Activated CD4-positive, alpha-beta T cell treated with anti-CD3 and anti-CD28 coated beads, Interleukin-2, amount 50 U/mL, for 48 hours (primary cell): ENCODE measurements at regions not wholly inside any gene's neighbourhood (a gene's known extent, or its start where the extent isn't known, plus 50 kb on each side); places are given as distances from the start of the nearest gene placed in this dataset.

Experiments
- DNase-seq, 2 experiments: peaks; one replicate each; pipeline ENCODE4 v3.0.0-alpha.2; 2020

DNA sequence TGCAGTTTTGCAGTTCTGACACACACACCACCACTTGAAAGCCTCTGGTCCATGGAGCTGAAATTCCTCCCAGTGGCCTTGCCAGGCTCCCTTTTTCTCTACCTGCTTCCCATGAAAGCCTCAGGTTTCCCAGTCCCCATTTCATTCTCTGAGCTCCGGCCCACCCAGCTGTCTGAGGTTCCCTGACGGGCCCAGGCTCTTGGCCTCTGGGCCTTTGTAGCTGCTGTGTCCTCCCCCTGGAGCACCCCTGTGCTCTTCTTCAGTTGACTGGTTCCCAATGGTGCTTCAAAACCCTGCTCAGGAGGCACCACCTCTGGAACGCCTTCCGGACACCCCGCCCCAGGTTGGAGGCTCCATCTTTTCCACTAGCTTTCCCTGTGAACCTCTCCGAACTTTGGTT lies 155.9 kb upstream of the SHB start:
- DNase-seq = no peak

- no peak for DNase-seq
Observed at GRCh38 chr9:38216572-38216971, 147.5 kb upstream of the SHB start.

DNA sequence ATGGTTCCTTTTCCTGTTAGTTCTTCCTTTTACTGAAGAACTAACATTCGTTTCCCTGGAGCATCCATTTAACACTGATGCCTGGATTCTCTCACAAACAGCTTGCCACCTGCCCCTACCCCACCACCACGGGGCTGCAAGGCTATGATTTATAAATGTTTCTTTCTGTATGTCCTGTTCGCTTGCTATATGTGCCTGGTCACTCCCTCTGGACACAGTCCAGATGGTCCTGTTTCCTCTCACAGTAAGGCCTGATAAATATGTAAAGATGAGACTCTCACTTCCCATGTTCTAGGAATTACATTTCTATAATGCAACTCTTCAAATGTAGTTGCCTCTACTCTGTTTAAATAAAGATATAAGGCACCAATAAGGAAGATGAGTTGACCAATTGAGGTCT lies 146.4 kb upstream of the SHB start:
- DNase-seq = no peak

DNA sequence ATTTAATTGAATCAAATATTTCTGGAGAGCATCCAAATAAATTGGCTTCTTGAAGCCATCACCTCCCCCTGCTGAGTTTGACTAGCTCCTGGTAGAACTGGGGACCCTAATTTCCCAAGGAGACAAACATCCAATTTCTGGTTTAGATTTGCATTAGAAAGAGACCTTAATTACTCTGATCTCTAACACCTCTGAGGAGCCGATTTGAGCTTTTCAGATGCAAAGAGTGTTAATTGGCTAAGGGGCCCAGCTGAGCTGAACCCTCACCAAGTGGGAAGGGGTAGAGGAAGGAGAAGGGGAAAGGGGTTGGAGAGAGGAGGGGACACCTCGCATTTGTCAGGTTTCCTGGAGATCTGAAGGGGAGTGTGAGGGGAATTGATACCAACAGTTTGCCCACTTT lies 145.4 kb upstream of the SHB start:
- DNase-seq = no peak

DNA sequence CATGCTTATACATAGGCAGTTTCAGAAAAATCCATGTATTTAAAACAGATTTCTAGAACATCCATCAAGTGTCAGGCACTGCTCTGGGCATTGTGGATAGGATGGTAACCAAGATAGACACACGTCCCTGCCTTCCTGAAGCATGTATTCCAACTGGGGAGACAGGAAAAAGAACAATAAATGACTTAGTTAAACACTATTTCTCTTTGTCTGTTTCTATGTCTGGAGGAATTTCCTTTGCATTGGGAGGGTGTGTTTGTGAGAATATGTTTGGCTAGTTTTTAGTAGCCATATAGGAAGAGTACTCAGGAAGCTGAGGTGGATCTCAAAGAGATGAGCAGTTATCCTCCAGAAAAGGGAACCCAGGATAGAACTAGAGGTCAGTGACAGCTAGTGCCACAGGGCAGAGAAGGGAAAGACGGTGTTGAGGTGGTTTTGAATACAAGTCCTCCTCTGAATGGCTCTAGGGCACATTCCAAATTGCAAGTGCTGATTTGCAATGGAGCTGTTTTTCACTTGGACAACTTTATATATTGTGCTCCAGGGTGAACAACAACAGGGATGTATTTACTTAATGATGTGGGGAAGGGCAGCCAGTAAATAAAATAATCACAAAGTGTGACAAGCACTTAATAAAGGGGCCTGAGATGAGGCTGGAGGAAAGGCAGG lies 144.7 kb upstream of the SHB start:
- no peak for DNase-seq

- no peak for DNase-seq
Observed at GRCh38 chr9:38212016-38212415, 143.0 kb upstream of the SHB start.

- no peak for DNase-seq
Observed at GRCh38 chr9:38211002-38211401, 142.0 kb upstream of the SHB start.

- DNase-seq = no peak
Observed at GRCh38 chr9:38208206-38208901, 139.3 kb upstream of the SHB start.

DNA sequence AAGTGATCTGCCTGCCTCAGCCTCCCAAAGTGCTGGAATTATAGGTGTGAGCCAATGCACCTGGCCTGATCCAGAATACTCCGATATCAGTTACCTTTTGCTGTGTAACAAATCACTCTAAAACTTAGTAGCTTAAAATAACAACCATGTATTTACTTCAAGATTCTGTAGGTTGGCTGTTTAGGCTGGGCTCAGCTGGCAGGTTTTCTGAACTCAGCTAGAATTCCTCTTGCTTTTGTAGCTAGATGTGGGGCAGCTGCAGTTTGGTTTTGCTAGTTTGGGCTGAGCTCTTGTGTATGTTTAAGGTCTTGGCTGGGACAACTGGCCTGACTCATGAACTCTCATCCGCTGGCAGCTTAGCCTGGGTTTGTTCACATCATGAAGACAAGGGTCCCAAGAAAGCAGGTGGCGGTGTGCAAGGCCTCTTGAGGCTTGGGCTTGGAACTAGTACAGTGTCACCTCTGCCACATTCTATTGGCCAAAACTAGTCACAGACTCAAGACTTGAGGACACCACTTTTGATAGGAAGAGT lies 138.3 kb upstream of the SHB start:
- no peak for DNase-seq

- DNase-seq = no peak
Observed at GRCh38 chr9:38205279-38205678, 136.3 kb upstream of the SHB start.

- DNase-seq = no peak
Observed at GRCh38 chr9:38202336-38202938, 133.4 kb upstream of the SHB start.

- DNase-seq = no peak
Observed at GRCh38 chr9:38201844-38202243, 132.8 kb upstream of the SHB start.

DNA sequence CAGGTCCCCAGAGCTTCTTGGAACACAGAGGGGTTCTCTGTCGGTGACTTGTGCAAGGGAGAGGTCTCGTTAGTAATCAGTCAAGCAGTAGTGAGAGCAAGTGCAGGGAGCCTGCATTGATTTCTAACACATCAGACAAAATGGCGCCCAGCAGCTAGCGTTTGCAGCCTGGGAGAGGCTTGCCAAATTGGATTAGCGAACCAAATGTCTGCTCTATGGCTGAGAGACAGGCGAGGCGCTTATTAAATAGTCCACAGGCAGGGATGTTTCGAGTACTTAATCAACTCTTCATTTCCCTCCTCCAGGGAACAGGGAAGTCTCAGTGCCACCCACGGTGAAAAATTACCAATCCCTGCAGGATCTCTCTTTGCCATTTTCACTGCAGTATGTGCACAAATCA lies 131.4 kb upstream of the SHB start:
- no peak for DNase-seq

DNA sequence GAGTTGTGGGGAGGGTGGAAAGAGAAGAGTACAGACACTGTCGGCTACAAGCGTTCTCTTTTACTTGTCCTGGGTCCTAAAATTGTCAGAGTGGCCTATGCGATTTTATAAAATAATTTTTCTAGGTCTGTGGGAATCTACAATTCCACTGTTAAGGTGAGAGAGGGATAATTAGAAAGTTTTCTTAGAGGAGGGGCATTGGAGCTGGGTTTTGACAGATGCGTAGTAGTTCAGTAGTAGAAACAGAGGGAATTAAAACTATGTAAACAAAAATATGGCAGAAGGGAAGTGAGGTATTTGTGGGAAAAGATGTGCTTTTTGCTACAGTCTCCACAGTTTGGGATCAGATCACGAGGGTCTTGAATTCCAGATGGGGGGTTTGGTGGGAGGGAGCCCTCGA lies 129.1 kb upstream of the SHB start:
- DNase-seq = no peak

DNA sequence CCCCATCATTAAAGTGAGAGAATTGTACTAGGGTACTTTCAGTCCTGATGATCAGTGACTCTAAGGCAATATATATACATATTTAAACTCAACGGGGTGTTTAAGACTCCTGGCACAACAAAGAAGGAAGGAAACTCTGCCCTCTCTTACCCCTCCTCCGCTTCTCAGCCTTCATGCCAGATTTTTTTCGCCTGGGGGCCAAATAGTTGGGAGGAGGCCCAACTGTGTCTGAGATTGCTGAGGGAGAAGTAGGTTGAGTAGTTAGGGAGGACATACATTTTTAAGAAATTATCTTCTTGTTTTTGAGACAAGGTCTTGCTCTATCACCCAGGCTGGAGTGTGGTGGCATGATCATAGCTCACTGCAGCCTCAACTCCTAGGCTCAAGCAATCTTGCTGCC lies 127.7 kb upstream of the SHB start:
- DNase-seq = no peak

DNA sequence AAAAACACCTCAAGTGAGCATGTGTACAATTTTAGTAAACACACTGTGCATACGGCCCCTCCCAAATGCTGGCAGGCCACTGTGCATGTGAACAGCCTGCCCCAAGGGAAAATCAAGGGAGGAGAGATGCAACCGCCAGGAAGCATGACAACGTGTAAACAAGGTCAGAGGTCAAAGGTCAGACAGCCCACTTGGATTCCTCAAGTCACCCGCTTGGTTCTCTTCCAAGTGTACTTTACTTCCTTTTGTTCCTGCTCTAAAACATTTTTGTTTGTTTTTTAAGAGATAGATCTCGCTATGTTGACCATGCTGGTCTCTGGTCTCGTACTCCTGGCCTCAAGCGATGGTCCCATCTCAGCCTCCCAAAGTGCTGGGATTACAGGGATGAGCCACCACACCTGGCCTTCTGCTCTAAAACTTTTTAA lies 126.7 kb upstream of the SHB start:
- DNase-seq = no peak

DNA sequence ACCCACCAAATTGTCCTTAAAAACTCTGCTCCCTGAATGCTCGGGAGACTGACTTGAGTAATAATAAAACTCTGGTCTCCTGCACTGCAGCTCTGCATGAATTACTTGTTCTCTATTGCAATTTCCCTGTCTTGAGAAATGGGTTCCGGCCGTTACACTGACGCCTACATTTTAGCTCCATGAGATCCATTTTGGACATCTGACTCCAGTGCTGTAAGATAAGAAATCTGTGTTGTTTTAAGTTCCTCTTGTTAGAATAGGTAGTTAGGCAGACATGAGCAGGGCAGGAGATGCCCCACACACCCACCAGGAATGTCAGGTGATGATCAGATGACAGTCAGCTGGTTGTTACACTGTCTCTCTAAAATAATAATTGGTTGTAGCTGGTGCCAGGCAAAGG lies 125.8 kb upstream of the SHB start:
- DNase-seq = no peak

DNA sequence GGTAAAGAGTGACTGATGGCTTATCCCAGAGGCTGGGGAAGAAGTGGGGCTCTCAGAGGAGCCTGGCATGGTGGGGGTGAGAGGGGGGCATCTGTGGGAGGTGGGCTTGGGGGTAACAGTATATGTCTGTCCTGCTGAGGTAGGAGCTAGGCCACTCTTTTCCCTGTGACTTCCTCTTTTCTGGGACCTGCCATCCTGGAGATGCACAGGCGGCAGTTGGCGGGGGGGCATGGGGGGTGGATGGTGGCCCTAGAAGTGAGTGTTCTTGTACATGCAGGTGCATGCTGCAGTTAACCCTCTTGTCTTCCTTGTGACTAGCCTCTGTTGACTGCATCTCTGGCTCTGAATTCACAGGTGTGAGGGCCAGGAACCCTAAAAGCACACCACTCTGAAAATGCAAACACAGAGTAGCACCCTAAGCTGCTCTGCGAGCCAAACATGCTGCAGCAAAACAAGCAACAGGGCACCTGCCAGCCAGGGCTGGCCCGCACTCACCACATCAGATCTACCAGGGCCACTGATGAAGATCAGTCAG lies 123.8 kb upstream of the SHB start:
- no peak for DNase-seq

GRCh38 chr9:38186404-38187115 lies 117.5 kb upstream of the SHB start:
- no peak for DNase-seq

DNA sequence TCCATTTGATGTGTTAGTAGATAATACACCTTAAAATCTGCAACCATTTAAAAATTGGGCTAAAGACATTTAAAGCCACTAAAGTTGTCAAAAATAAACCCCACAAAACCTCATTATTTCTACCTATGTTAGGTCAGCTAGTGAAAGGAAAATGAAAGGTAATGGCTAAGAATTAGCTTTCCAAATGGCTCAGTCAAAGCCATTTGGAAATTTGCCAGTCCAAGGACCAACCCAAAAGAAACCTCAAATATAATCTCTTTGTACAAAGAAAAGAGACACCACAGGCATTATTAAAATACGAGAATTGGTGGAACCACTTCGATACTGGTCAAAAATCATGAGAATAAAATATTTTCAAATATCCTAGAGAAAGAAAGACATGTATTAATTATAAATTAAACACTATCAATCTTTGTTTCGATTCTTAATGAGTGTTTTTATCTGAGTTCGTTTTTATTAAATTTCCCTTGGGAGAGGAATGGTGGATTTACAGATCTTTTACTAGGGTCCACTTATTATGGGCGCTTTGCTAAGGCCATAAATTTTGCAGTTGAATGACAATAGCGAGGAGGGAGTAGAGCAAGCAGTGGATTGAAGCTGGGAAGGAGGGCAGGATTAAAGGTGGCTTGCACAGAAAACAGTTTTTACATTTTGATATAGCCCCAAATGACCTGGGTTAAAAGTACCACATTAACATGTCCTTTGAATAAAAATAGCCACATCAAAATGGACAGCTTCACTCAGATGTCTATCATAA lies 116.8 kb upstream of the SHB start:
- DNase-seq = no peak

DNA sequence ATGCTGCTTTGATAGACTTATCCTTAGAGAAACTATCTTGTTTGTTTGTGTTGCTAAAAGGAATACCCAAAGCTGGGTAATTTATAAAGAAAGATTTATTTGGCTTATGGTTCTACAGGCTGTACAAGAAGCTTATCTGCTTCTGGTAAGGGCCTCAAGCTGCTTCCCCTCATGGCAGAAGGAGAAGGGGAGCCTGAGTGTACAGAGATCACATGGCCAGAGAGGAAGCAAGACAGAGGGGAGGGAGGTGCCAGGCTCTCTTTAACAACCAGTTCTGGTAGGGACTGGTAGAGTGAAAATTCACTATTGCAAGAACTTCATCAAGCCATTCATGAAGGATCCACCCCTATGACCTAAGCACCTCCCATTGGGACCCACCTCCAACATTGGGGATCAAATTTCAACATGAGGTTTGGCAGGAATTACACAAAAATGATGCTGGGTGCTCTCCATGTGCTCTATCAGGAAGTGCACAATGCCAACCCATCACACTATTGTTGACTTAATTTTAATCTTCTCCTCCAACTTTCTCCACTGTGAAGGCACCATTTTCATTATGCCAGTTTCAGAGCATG lies 115.1 kb upstream of the SHB start:
- no peak for DNase-seq

DNA sequence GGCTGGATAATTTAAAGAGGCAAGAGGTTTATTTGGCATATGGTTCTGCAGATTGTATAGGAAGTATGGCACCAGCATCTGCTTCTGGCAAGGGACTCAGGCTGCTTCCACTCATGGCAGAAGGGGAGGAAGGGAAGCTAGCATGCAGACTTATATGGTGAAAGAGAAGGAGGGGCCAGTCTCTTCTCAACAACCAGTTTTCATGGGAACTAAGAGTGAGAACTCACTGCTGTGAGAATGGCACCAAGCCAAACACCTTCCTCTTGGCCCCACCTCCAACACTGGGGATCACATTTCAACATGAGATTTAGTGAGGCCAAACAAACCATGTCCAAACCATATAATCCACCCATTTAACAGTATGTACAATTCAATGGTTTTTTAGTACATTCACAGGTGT lies 113.3 kb upstream of the SHB start:
- no peak for DNase-seq
